Mesendoderm (in vitro differentiated cells): ENCODE measurements at regions not wholly inside any gene's neighbourhood (a gene's known extent, or its start where the extent isn't known, plus 50 kb on each side); places are given as distances from the start of the nearest gene placed in this dataset.
"Not testable (repeated sequence)": the region's sequence is repeated elsewhere in the genome, so short reads cannot be mapped to it uniquely, and the experiment has no call there.

Source experiments
- DNase-seq: peaks from one replicate; pipeline ENCODE4 v3.0.0; 2013
- H2AK5ac ChIP-seq: 2 replicates; pipeline ENCODE4 v1.6.1; 2013; ENCODE audit warnings: low read length, inconsistent platforms
- H2BK120ac ChIP-seq: 2 replicates; pipeline ENCODE4 v1.6.1; 2013; ENCODE audit warnings: low read depth, mild to moderate bottlenecking, low read length, moderate library complexity, mixed read lengths
- H2BK15ac ChIP-seq: replicated peaks from 2 replicates; pipeline ENCODE4 v1.6.1; 2013; ENCODE audit warnings: low read depth, mild to moderate bottlenecking, moderate library complexity
- H2BK5ac ChIP-seq: 2 replicates; pipeline ENCODE4 v1.6.1; 2013; ENCODE audit warnings: low read length, inconsistent platforms
- H3K18ac ChIP-seq: 2 replicates; pipeline ENCODE4 v1.6.1; 2013; ENCODE audit warnings: mild to moderate bottlenecking, low read length, mixed read lengths
- H3K23ac ChIP-seq: one replicate; pipeline ENCODE4 v1.6.1; 2013; ENCODE audit warnings: low read length
- H3K27ac ChIP-seq: 2 replicates; pipeline ENCODE4 v1.5.1; 2013; ENCODE audit warnings: low read depth, mild to moderate bottlenecking, inconsistent platforms, low read length, moderate library complexity
- H3K27me3 ChIP-seq: 2 replicates; pipeline ENCODE4 v1.6.1; 2013; ENCODE audit warnings: low read length, control low read depth, mild to moderate bottlenecking, inconsistent platforms; ENCODE audit not compliant: insufficient read depth, poor library complexity
- H3K36me3 ChIP-seq: 2 replicates; pipeline ENCODE4 v1.6.1; 2013; ENCODE audit warnings: low read length, inconsistent platforms; ENCODE audit not compliant: control insufficient read depth, insufficient read depth
- H3K4ac ChIP-seq: one replicate; pipeline ENCODE4 v1.6.1; 2013; ENCODE audit warnings: low read depth, mild to moderate bottlenecking, low read length, moderate library complexity
- H3K4me1 ChIP-seq: 2 replicates; pipeline ENCODE4 v1.6.1; 2013; ENCODE audit warnings: low read depth, low read length, inconsistent platforms; ENCODE audit not compliant: control insufficient read depth
- H3K4me2 ChIP-seq: 2 replicates; pipeline ENCODE4 v1.6.1; 2013; ENCODE audit warnings: low read length
- H3K4me3 ChIP-seq: 2 replicates; pipeline ENCODE4 v1.5.1; 2013; ENCODE audit warnings: mild to moderate bottlenecking, low read length
- H3K56ac ChIP-seq: one replicate; pipeline ENCODE4 v1.6.1; 2013; ENCODE audit warnings: low read length
- H3K79me1 ChIP-seq: 2 replicates; pipeline ENCODE4 v1.6.1; 2013; ENCODE audit warnings: low read length, inconsistent platforms
- H3K79me2 ChIP-seq: 2 replicates; pipeline ENCODE4 v1.6.1; 2013; ENCODE audit warnings: mild to moderate bottlenecking, low read length; ENCODE audit not compliant: control insufficient read depth, insufficient read depth
- H3K9ac ChIP-seq: 2 replicates; pipeline ENCODE4 v1.6.1; 2013; ENCODE audit warnings: low read length, inconsistent platforms
- H4K5ac ChIP-seq: one replicate; pipeline ENCODE4 v1.6.1; 2013; ENCODE audit warnings: low read length
- H4K8ac ChIP-seq: one replicate; pipeline ENCODE4 v1.6.1; 2013; ENCODE audit warnings: low read depth, mild to moderate bottlenecking, control low read depth, low read length, moderate library complexity
- WGBS: extraction: QIAGEN DNeasy Blood & Tissue Kit; methylation state at CpG from one replicate; pipeline ENCODE4 v1.1.7; 2013; ENCODE audit warnings: low lambda C conversion rate, missing lambda C conversion rate; ENCODE audit not compliant: insufficient coverage; ENCODE audit errors: extremely low coverage; 5-methylcytosine and 5-hydroxymethylcytosine counted together

GRCh38 chr3:105293441-105293840, 73.3 kb upstream of the ALCAM start:
- H2AK5ac ChIP-seq = no peak overlapping the region
- H4K8ac ChIP-seq = no peak overlapping the region
- no peak overlapping the region for H3K4ac ChIP-seq
- no peak overlapping the region for H3K4me3 ChIP-seq
- H3K4me2 ChIP-seq = no peak overlapping the region
- no peaks in the 10 kb centered on the region for H3K79me2 ChIP-seq
- H3K79me1 ChIP-seq = no peaks in the 10 kb centered on the region
- no peak overlapping the region for H3K56ac ChIP-seq
- no peak overlapping the region for H3K23ac ChIP-seq
- H3K27ac ChIP-seq = no peak overlapping the region
- no peak overlapping the region for H2BK120ac ChIP-seq
- H3K4me1 ChIP-seq = no peaks in the 10 kb centered on the region
- no peak overlapping the region for H3K18ac ChIP-seq
- H2BK5ac ChIP-seq = no peak overlapping the region
- H2BK15ac ChIP-seq = no peak overlapping the region
- no peaks in the 10 kb centered on the region for H3K36me3 ChIP-seq
- no peak for DNase-seq
- H3K9ac ChIP-seq = no peak overlapping the region
- no peaks in the 10 kb centered on the region for H3K27me3 ChIP-seq
- no CpG with 5 or more reads among the region's 1 CpG for WGBS
- H4K5ac ChIP-seq = no peak overlapping the region

GRCh38 chr3:105296182-105296822, 70.4 kb upstream of the ALCAM start:
- H3K9ac ChIP-seq, H3K27me3 ChIP-seq, H2BK120ac ChIP-seq, H3K4ac ChIP-seq, H4K8ac ChIP-seq, H3K18ac ChIP-seq, H2AK5ac ChIP-seq, H3K4me1 ChIP-seq, DNase-seq, H3K27ac ChIP-seq, H2BK15ac ChIP-seq, H3K23ac ChIP-seq, H3K4me2 ChIP-seq, H3K79me2 ChIP-seq, H4K5ac ChIP-seq, H3K36me3 ChIP-seq, H2BK5ac ChIP-seq, H3K56ac ChIP-seq, H3K4me3 ChIP-seq, H3K79me1 ChIP-seq: not testable (repeated sequence)
- no CpG with 5 or more reads among the region's 28 CpGs for WGBS

- no peaks in the 10 kb centered on the region for H3K79me2 ChIP-seq
- no peaks in the 10 kb centered on the region for H3K27me3 ChIP-seq
- no peaks in the 10 kb centered on the region for H3K36me3 ChIP-seq
- no peak overlapping the region for H3K4me2 ChIP-seq
- H3K4me1 ChIP-seq = no peaks in the 10 kb centered on the region
- H3K23ac ChIP-seq = no peak overlapping the region
- no peak overlapping the region for H2BK5ac ChIP-seq
- H3K27ac ChIP-seq = no peak overlapping the region
- H4K8ac ChIP-seq = no peak overlapping the region
- no peak overlapping the region for H2BK120ac ChIP-seq
- no peak for DNase-seq
- no peak overlapping the region for H2AK5ac ChIP-seq
- no peak overlapping the region for H3K4ac ChIP-seq
- H2BK15ac ChIP-seq = no peak overlapping the region
- WGBS = no CpG with 5 or more reads among the region's 1 CpG
- no peaks in the 10 kb centered on the region for H3K79me1 ChIP-seq
- H3K4me3 ChIP-seq = no peak overlapping the region
- H4K5ac ChIP-seq = no peak overlapping the region
- no peak overlapping the region for H3K56ac ChIP-seq
- no peak overlapping the region for H3K9ac ChIP-seq
- H3K18ac ChIP-seq = no peak overlapping the region
These were observed 62.2 kb upstream of the ALCAM start for GRCh38 chr3:105304487-105304886.

GRCh38 chr3:105315144-105315543, 51.6 kb upstream of the ALCAM start:
- no peak for DNase-seq
- no peak overlapping the region for H3K18ac ChIP-seq
- no peak overlapping the region for H3K9ac ChIP-seq
- no peak overlapping the region for H3K4me3 ChIP-seq
- H2BK120ac ChIP-seq = no peak overlapping the region
- no peaks in the 10 kb centered on the region for H3K27me3 ChIP-seq
- no peak overlapping the region for H3K23ac ChIP-seq
- H2BK5ac ChIP-seq = no peak overlapping the region
- H3K36me3 ChIP-seq = no peaks in the 10 kb centered on the region
- H4K5ac ChIP-seq = no peak overlapping the region
- no peak overlapping the region for H3K4me2 ChIP-seq
- no peak overlapping the region for H3K27ac ChIP-seq
- no peak overlapping the region for H3K4ac ChIP-seq
- H3K56ac ChIP-seq = no peak overlapping the region
- H2BK15ac ChIP-seq = no peak overlapping the region
- no CpG with 5 or more reads among the region's 1 CpG for WGBS
- no peak overlapping the region for H4K8ac ChIP-seq
- no peak overlapping the region for H2AK5ac ChIP-seq
- H3K4me1 ChIP-seq = no peaks in the 10 kb centered on the region
- no peaks in the 10 kb centered on the region for H3K79me2 ChIP-seq
- H3K79me1 ChIP-seq = no peaks in the 10 kb centered on the region

- Histone ChIP-seq H4K8ac (no peak overlapping the region), H3K9ac (no peak overlapping the region), H2BK5ac (no peak overlapping the region), H3K79me1 (no peaks in the 10 kb centered on the region), H3K79me2 (no peaks in the 10 kb centered on the region), H2AK5ac (no peak overlapping the region), H3K4me3 (no peak overlapping the region), H3K23ac (no peak overlapping the region), H3K4ac (no peak overlapping the region), H3K27ac (no peak overlapping the region), H2BK120ac (no peak overlapping the region), H2BK15ac (no peak overlapping the region), H3K36me3 (no peaks in the 10 kb centered on the region), H3K56ac (no peak overlapping the region), H3K4me1 (no peaks in the 10 kb centered on the region), H4K5ac (no peak overlapping the region), H3K4me2 (no peak overlapping the region), H3K18ac (no peak overlapping the region), H3K27me3 (no peaks in the 10 kb centered on the region)
- WGBS = no CpG with 5 or more reads among the region's 3 CpGs
- DNase-seq = no peak
These were observed 50.9 kb upstream of the ALCAM start for GRCh38 chr3:105315815-105316214.

- Histone ChIP-seq H3K79me2 (no peaks in the 10 kb centered on the region), H3K9ac (no peak overlapping the region), H3K27ac (no peak overlapping the region), H3K4me3 (no peak overlapping the region), H4K8ac (no peak overlapping the region), H3K23ac (no peak overlapping the region), H3K18ac (no peak overlapping the region), H3K4me2 (no peak overlapping the region), H2BK15ac (no peak overlapping the region), H3K4me1 (no peaks in the 10 kb centered on the region), H2BK5ac (no peak overlapping the region), H3K27me3 (no peaks in the 10 kb centered on the region), H2AK5ac (no peak overlapping the region), H3K4ac (no peak overlapping the region), H4K5ac (no peak overlapping the region), H3K36me3 (no peaks in the 10 kb centered on the region), H3K79me1 (no peaks in the 10 kb centered on the region), H3K56ac (no peak overlapping the region), H2BK120ac (no peak overlapping the region)
- DNase-seq = no peak
- WGBS = no CpG with 5 or more reads among the region's 2 CpGs
These were observed 50.4 kb upstream of the ALCAM start for GRCh38 chr3:105316331-105316730.
